ENCODE measurements at regions not wholly inside any gene's neighbourhood (a gene's known extent, or its start where the extent isn't known, plus 50 kb on each side); places are given as distances from the start of the nearest gene placed in this dataset.

DNA sequence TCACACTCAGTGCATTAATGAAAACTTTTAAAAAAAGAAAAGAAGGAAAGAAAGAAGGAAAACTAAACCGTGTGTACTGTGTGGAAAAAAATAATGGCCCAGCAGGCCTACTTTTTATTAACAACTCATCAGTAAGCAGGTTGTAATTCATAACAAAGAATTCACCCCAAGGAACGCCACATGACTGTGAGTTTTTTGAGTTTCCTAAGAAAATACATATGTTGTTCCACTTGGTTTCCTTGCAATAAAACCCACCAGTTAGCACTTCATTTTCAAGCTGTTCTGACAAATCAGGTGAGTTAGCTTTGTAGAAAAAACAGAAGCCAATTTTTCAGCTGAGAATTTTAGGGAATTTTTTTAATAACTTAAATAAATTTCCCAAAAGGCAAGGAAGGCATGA, 259.3 kb upstream of the TBX18 start:
- H3K9ac ChIP-seq (ENCODE audit: insufficient read depth, low read length, poor library complexity, severe bottlenecking), result no peak overlapping the region
- intact Hi-C loops (cut with micrococcal nuclease), result no loop called here
- TF ChIP-seq, protein P1, sequence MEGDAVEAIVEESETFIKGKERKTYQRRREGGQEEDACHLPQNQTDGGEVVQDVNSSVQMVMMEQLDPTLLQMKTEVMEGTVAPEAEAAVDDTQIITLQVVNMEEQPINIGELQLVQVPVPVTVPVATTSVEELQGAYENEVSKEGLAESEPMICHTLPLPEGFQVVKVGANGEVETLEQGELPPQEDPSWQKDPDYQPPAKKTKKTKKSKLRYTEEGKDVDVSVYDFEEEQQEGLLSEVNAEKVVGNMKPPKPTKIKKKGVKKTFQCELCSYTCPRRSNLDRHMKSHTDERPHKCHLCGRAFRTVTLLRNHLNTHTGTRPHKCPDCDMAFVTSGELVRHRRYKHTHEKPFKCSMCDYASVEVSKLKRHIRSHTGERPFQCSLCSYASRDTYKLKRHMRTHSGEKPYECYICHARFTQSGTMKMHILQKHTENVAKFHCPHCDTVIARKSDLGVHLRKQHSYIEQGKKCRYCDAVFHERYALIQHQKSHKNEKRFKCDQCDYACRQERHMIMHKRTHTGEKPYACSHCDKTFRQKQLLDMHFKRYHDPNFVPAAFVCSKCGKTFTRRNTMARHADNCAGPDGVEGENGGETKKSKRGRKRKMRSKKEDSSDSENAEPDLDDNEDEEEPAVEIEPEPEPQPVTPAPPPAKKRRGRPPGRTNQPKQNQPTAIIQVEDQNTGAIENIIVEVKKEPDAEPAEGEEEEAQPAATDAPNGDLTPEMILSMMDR (IDR thresholded peaks at IDR 0.05), result no peak
- H3K27me3 Mint-ChIP-seq (ENCODE audit: low read depth in 3 of 3), result peaks cover 0 to 2% (median 1%) of the 10 kb centered on the region in 3 donors
- no peak overlapping the region for H3K4me3 ChIP-seq (replicated peaks in 1 of 3; ENCODE audit: low read depth in 2 of 3, low read length in 3 of 3)
- H3K4me1 ChIP-seq (ENCODE audit: control insufficient read depth in 1 of 2, insufficient read depth in 2 of 2, low read length in 2 of 2), result no peaks in the 10 kb centered on the region
- no CpG with 5 or more reads among the region's 2 CpGs for WGBS (ENCODE audit: insufficient coverage)
- H3K9me3 Mint-ChIP-seq, result peaks cover 0 to 3% (median 1%) of the 10 kb centered on the region in 7 donors
- no peak for DNase-seq
- H2AFZ ChIP-seq (ENCODE audit: insufficient read depth, low read depth, low read length, poor library complexity, severe bottlenecking), result no peak overlapping the region
- no peak overlapping the region for H3K27ac Mint-ChIP-seq
- no peaks in the 10 kb centered on the region for H3K36me3 Mint-ChIP-seq
- H3K4me1 Mint-ChIP-seq, result no peaks in the 10 kb centered on the region
- no peak overlapping the region for H3K4me2 ChIP-seq (replicated peaks; ENCODE audit: extremely low read depth, low read length, poor library complexity, severe bottlenecking)
- H3K36me3 ChIP-seq (replicated peaks in 1 of 2; ENCODE audit: control insufficient read depth in 1 of 2, insufficient read depth in 2 of 2, low read length in 2 of 2), result no peaks in the 10 kb centered on the region
- no peaks in the 10 kb centered on the region for H3K79me2 ChIP-seq (ENCODE audit: insufficient read depth, low read length)
- no peaks in the 10 kb centered on the region for H3K27me3 ChIP-seq (ENCODE audit: control insufficient read depth in 2 of 2, insufficient read depth in 2 of 2, low read length in 2 of 2)
- H3K9me3 ChIP-seq (replicated peaks in 1 of 2; ENCODE audit: control insufficient read depth in 1 of 2, insufficient read depth in 1 of 2, low read length in 2 of 2), result no peaks in the 10 kb centered on the region
- H3K27ac ChIP-seq (ENCODE audit: low read depth in 1 of 2, low read length in 2 of 2), result no peak overlapping the region
- H4K20me1 ChIP-seq (ENCODE audit: insufficient read depth, low read length), result no peaks in the 10 kb centered on the region
- no peak overlapping the region for H3K4me3 Mint-ChIP-seq

DNA sequence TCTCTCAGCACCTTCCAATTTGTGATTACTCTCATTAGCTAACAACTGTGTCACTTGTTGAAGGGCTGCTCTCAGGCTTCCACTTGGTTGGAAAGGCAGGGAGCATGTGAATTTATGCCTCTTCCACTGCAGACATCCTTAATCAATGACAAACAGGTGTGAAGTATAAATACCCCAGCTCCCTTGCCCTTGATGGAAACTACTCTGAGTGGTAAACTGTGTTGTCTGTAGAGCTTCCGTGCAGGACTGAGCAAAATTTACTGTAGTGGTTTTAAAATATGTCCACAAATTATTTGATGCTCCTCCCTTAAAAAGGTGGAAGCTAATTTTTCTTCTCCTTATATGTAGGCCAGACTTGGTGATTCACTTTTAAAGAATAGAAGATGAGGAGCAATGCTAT, 253.0 kb upstream of the TBX18 start:
- no peak overlapping the region for H3K27ac Mint-ChIP-seq
- no peak for DNase-seq
- H3K9ac ChIP-seq (ENCODE audit: insufficient read depth, low read length, poor library complexity, severe bottlenecking), result no peak overlapping the region
- no peaks in the 10 kb centered on the region for H3K27me3 ChIP-seq (ENCODE audit: control insufficient read depth in 2 of 2, insufficient read depth in 2 of 2, low read length in 2 of 2)
- WGBS (ENCODE audit: insufficient coverage), result no CpG with 5 or more reads among the region's 1 CpG
- H3K27me3 Mint-ChIP-seq (ENCODE audit: low read depth in 3 of 3), result peaks cover 0 to 5% (median 4%) of the 10 kb centered on the region in 3 donors
- H3K4me3 Mint-ChIP-seq, result no peak overlapping the region
- intact Hi-C loops (cut with micrococcal nuclease), result no loop called here
- no peaks in the 10 kb centered on the region for H3K9me3 ChIP-seq (replicated peaks in 1 of 2; ENCODE audit: control insufficient read depth in 1 of 2, insufficient read depth in 1 of 2, low read length in 2 of 2)
- peaks cover 0 to 6% (median 1%) of the 10 kb centered on the region in 7 donors for H3K9me3 Mint-ChIP-seq
- H3K27ac ChIP-seq (ENCODE audit: low read depth in 1 of 2, low read length in 2 of 2), result no peak overlapping the region
- H3K4me2 ChIP-seq (replicated peaks; ENCODE audit: extremely low read depth, low read length, poor library complexity, severe bottlenecking), result no peak overlapping the region
- no peaks in the 10 kb centered on the region for H4K20me1 ChIP-seq (ENCODE audit: insufficient read depth, low read length)
- no peaks in the 10 kb centered on the region for H3K36me3 ChIP-seq (replicated peaks in 1 of 2; ENCODE audit: control insufficient read depth in 1 of 2, insufficient read depth in 2 of 2, low read length in 2 of 2)
- no peak overlapping the region for H2AFZ ChIP-seq (ENCODE audit: insufficient read depth, low read depth, low read length, poor library complexity, severe bottlenecking)
- H3K4me1 Mint-ChIP-seq, result no peaks in the 10 kb centered on the region
- H3K36me3 Mint-ChIP-seq, result no peaks in the 10 kb centered on the region
- no peaks in the 10 kb centered on the region for H3K4me1 ChIP-seq (ENCODE audit: control insufficient read depth in 1 of 2, insufficient read depth in 2 of 2, low read length in 2 of 2)
- TF ChIP-seq, protein P1 (IDR thresholded peaks at IDR 0.05), result no peak
- no peak overlapping the region for H3K4me3 ChIP-seq (replicated peaks in 1 of 3; ENCODE audit: low read depth in 2 of 3, low read length in 3 of 3)
- no peaks in the 10 kb centered on the region for H3K79me2 ChIP-seq (ENCODE audit: insufficient read depth, low read length)

All from CD14-positive monocyte (primary cell).